SK-N-SH (cell line): ENCODE measurements at regions not wholly inside any gene's neighbourhood (a gene's known extent, or its start where the extent isn't known, plus 50 kb on each side); places are given as distances from the start of the nearest gene placed in this dataset.

Experiments
- CTCF ChIA-PET: fragments of 300-600, 350-600 bp; formaldehyde crosslinking; extraction: SDS; loops from one replicate; lab custom pipeline; 2021; lab: Yijun Ruan, JAX
- POLR2A ChIA-PET: fragments of 350-600 bp; sonication (Branson Sonifier 250); formaldehyde crosslinking; extraction: SDS; loops from one replicate; lab custom pipeline; 2020; ENCODE audit warnings: antibody characterized with exemption, inconsistent platforms; lab: Yijun Ruan, JAX
- DNase-seq: peaks from one replicate; pipeline ENCODE4 v3.0.0; 2012
- H2AFZ ChIP-seq: fragments of 200-600 bp; sonication (generic); 2 replicates; pipeline ENCODE4 v1.8.1; 2016; ENCODE audit warnings: antibody characterized with exemption, mild to moderate bottlenecking, low read depth
- H3F3A ChIP-seq: fragments of 200-600 bp; sonication (generic); replicated peaks from 2 replicates; pipeline ENCODE3; 2016; ENCODE audit warnings: antibody characterized with exemption, mild to moderate bottlenecking; ENCODE audit not compliant: insufficient read depth
- H3K27ac ChIP-seq, 2 experiments: fragments of 200-500 bp in 1 of 2; fragments of 200-600 bp in 1 of 2; sonication (Bioruptor generic) in 1 of 2; sonication (generic), shearing (Covaris generic) in 1 of 2; 2 replicates each; pipeline versions ENCODE4 v1.5.1 to v1.6.1; 2014 to 2016; ENCODE audit warnings: low read depth in 2 of 2, inconsistent platforms in 1 of 2, low read length in 1 of 2, mild to moderate bottlenecking in 1 of 2, mixed read lengths in 1 of 2
- H3K27me3 ChIP-seq: fragments of 200-600 bp; sonication (generic), shearing (Covaris generic); 2 replicates; pipeline ENCODE4 v1.6.1; 2016; ENCODE audit warnings: mixed run types; ENCODE audit not compliant: insufficient read depth
- H3K36me3 ChIP-seq, 2 experiments: fragments of 200-500 bp in 1 of 2; fragments of 200-600 bp in 1 of 2; sonication (Bioruptor generic) in 1 of 2; sonication (generic) in 1 of 2; replicated peaks in 1 of 2; 2 replicates each; pipeline versions ENCODE3 to v1.5.1; 2014 to 2016; ENCODE audit warnings: low read length in 1 of 2, mild to moderate bottlenecking in 1 of 2; ENCODE audit not compliant: insufficient read depth in 2 of 2, control insufficient read depth in 1 of 2
- H3K4me1 ChIP-seq, 2 experiments: fragments of 200-500 bp in 1 of 2; fragments of 200-600 bp in 1 of 2; sonication (Bioruptor generic) in 1 of 2; sonication (generic), shearing (Covaris generic) in 1 of 2; 2 replicates each; pipeline versions ENCODE4 v1.5.1 to v1.6.1; 2014 to 2016; ENCODE audit warnings: low read depth in 1 of 2, low read length in 1 of 2, mixed run types in 1 of 2; ENCODE audit not compliant: insufficient read depth in 2 of 2, control insufficient read depth in 1 of 2
- H3K4me2 ChIP-seq: fragments of 200-600 bp; sonication (generic), shearing (Covaris generic); 2 replicates; pipeline ENCODE4 v1.6.1; 2017; ENCODE audit warnings: mixed run types
- H3K4me3 ChIP-seq, 2 experiments: fragments of 200-500 bp in 1 of 2; fragments of 200-600 bp in 1 of 2; sonication (Bioruptor generic) in 1 of 2; sonication (generic), shearing (Covaris generic) in 1 of 2; 2 replicates each; pipeline versions ENCODE4 v1.5.1 to v1.8.1; 2014 to 2016; ENCODE audit warnings: low read depth in 2 of 2, inconsistent platforms in 1 of 2, low read length in 1 of 2, mild to moderate bottlenecking in 1 of 2, mixed read lengths in 1 of 2, moderate library complexity in 1 of 2
- H3K79me2 ChIP-seq: fragments of 200-600 bp; sonication (generic); 2 replicates; pipeline ENCODE4 v1.8.1; 2017; ENCODE audit warnings: mild to moderate bottlenecking; ENCODE audit not compliant: insufficient read depth
- H3K9ac ChIP-seq: fragments of 200-600 bp; sonication (generic); 2 replicates; pipeline ENCODE4 v1.6.1; 2017; ENCODE audit warnings: mixed run types
- H3K9me2 ChIP-seq: fragments of 200-600 bp; sonication (generic); 2 replicates; pipeline ENCODE4 v1.6.1; 2017; ENCODE audit warnings: mixed run types
- H3K9me3 ChIP-seq: fragments of 200-600 bp; sonication (generic); 2 replicates; pipeline ENCODE4 v1.6.1; 2017; ENCODE audit warnings: mixed run types, mild to moderate bottlenecking, moderate library complexity
- H4K20me1 ChIP-seq: fragments of 200-600 bp; sonication (generic); 2 replicates; pipeline ENCODE4 v1.6.1; 2017; ENCODE audit warnings: mild to moderate bottlenecking, mixed run types; ENCODE audit not compliant: insufficient read depth
- ELF1 ChIP-seq: IDR thresholded peaks from 2 replicates; pipeline ENCODE4 v1.4.0; 2012
- EP300 ChIP-seq, 2 experiments: IDR thresholded peaks; 2 replicates each; pipeline versions ENCODE4 v1.4.0 to v1.6.1; 2012; ENCODE audit warnings: borderline replicate concordance in 1 of 2, low read depth in 1 of 2, low read length in 1 of 2
- FOXM1 ChIP-seq: IDR thresholded peaks from 2 replicates; pipeline ENCODE4 v1.4.0; 2012; ENCODE audit warnings: low read depth, mild to moderate bottlenecking
- GATA2 ChIP-seq: sonication (generic); formaldehyde crosslinking; IDR thresholded peaks from 2 replicates; pipeline ENCODE4 v1.5.0; 2020; ENCODE audit warnings: mild to moderate bottlenecking, missing genetic modification reagents
- NFIC ChIP-seq: IDR thresholded peaks from 2 replicates; pipeline ENCODE4 v1.4.0; 2012; ENCODE audit warnings: borderline replicate concordance
- RAD21 ChIP-seq: IDR thresholded peaks from 2 replicates; pipeline ENCODE4 v1.6.1; 2012; ENCODE audit warnings: mild to moderate bottlenecking, low read length
- RXRA ChIP-seq: IDR thresholded peaks from 2 replicates; pipeline ENCODE4 v1.4.0; 2012; ENCODE audit warnings: low read depth, mild to moderate bottlenecking, borderline replicate concordance
- SIN3A ChIP-seq: IDR thresholded peaks from 2 replicates; pipeline ENCODE4 v1.6.1; 2012; ENCODE audit warnings: low read depth, mild to moderate bottlenecking, low read length, moderate library complexity, borderline replicate concordance
- TAF1 ChIP-seq: IDR thresholded peaks from 2 replicates; pipeline ENCODE4 v1.6.1; 2012; ENCODE audit warnings: low read depth, mild to moderate bottlenecking, low read length, moderate library complexity, borderline replicate concordance
- TCF12 ChIP-seq: IDR thresholded peaks from 2 replicates; pipeline ENCODE4 v1.4.0; 2012
- TEAD4 ChIP-seq: IDR thresholded peaks from 2 replicates; pipeline ENCODE4 v1.4.0; 2012; ENCODE audit warnings: mild to moderate bottlenecking, borderline replicate concordance; ENCODE audit not compliant: insufficient read depth
- YY1 ChIP-seq: IDR thresholded peaks from 2 replicates; pipeline ENCODE4 v1.4.0; 2012; ENCODE audit warnings: low read depth, mild to moderate bottlenecking
- WGBS: methylation state at CpG from one replicate; pipeline ENCODE4 v1.1.6; 2017; ENCODE audit warnings: low lambda C conversion rate; 5-methylcytosine and 5-hydroxymethylcytosine counted together
- TF ChIP-seq, protein P1 (sequence below): IDR thresholded peaks from 2 replicates; pipeline ENCODE4 v1.4.0; 2012; ENCODE audit warnings: low read depth, borderline replicate concordance
- TF ChIP-seq, protein P2 (sequence below): IDR thresholded peaks from 2 replicates; pipeline ENCODE4 v1.4.0; 2012; ENCODE audit warnings: low read depth
- TF ChIP-seq, protein P3 (sequence below): IDR thresholded peaks from 2 replicates; pipeline ENCODE4 v1.6.1; 2012; ENCODE audit warnings: mild to moderate bottlenecking, low read depth, low read length, moderate library complexity
- TF ChIP-seq, protein P4 (sequence below): fragments of 200-600 bp; sonication (generic); IDR thresholded peaks from 2 replicates; pipeline ENCODE4 v1.6.1; 2017; ENCODE audit warnings: antibody characterized with exemption, mild to moderate bottlenecking, moderate library complexity
- TF ChIP-seq, protein P5 (sequence below): IDR thresholded peaks from 2 replicates; pipeline ENCODE4; 2012

DNA sequence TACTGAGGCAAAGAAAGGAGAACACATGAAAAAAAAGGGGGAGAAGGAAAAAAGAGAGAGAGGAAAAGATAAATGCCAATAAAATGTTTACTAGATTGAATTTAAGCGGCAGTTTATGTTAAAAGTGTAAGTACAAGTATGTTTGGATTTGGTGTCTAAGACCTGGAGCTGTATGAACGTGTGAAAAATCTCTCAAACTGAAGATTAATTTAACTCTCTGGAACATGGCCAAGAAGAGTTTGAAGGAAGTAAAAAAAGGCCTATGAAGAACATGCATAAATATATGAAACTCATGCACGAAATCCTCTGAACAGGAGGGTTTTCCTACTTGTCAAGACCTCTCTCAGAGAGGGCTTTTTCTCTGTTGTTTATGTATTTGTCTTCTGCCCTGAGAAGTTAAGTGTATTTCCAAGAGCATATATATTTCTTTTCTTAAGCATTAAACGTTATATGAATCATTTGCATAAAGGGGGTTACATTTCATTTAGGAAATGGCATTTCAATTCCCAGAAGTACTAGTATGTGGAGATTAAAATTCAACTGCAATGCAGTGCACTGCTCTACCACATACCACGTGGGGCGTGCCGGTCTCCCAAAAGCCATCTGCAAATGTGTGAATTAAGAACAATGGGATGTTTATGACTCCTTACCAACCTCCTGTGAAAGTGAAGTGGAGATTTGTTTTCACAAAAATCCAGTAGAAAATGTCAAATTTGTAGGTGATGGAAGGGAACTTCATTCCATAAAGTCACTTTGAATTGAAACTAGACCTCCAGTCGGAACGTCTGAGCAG is 281.1 kb upstream of the TRIB2 start:
- ChIA-PET POLR2A (no interaction called here), CTCF (interaction anchor here (1.3 kb wide), 1 partner anchor 16 kb away, joined by 3 read pairs; no protein-coding TSS in a partner anchor)
- Histone ChIP-seq H3K4me1 (peaks cover 0 to 14% of the 10 kb centered on the region in 2 experiments; a peak in 1 of 4 replicates), H2AFZ (no peak overlapping the region), H4K20me1 (no peaks in the 10 kb centered on the region), H3K27ac (no peak overlapping the region), H3F3A (peaks cover 11% of the 10 kb centered on the region), H3K79me2 (no peaks in the 10 kb centered on the region), H3K36me3 (no peaks in the 10 kb centered on the region)
- no peak for DNase-seq
- TF ChIP-seq, protein P1, sequence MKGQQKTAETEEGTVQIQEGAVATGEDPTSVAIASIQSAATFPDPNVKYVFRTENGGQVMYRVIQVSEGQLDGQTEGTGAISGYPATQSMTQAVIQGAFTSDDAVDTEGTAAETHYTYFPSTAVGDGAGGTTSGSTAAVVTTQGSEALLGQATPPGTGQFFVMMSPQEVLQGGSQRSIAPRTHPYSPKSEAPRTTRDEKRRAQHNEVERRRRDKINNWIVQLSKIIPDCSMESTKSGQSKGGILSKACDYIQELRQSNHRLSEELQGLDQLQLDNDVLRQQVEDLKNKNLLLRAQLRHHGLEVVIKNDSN: no peak
- TF ChIP-seq, protein P2, sequence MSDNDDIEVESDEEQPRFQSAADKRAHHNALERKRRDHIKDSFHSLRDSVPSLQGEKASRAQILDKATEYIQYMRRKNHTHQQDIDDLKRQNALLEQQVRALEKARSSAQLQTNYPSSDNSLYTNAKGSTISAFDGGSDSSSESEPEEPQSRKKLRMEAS: no peak
- no peak for TF ChIP-seq ELF1
- no peak for TF ChIP-seq EP300 (IDR thresholded peaks at IDR 0.05; ENCODE audit: borderline replicate concordance in 1 of 2, low read depth in 1 of 2, low read length in 1 of 2)
- TF ChIP-seq RXRA: no peak
- TF ChIP-seq FOXM1: no peak
- TF ChIP-seq TAF1: no peak
- TF ChIP-seq YY1: no peak
- TF ChIP-seq, protein P3, sequence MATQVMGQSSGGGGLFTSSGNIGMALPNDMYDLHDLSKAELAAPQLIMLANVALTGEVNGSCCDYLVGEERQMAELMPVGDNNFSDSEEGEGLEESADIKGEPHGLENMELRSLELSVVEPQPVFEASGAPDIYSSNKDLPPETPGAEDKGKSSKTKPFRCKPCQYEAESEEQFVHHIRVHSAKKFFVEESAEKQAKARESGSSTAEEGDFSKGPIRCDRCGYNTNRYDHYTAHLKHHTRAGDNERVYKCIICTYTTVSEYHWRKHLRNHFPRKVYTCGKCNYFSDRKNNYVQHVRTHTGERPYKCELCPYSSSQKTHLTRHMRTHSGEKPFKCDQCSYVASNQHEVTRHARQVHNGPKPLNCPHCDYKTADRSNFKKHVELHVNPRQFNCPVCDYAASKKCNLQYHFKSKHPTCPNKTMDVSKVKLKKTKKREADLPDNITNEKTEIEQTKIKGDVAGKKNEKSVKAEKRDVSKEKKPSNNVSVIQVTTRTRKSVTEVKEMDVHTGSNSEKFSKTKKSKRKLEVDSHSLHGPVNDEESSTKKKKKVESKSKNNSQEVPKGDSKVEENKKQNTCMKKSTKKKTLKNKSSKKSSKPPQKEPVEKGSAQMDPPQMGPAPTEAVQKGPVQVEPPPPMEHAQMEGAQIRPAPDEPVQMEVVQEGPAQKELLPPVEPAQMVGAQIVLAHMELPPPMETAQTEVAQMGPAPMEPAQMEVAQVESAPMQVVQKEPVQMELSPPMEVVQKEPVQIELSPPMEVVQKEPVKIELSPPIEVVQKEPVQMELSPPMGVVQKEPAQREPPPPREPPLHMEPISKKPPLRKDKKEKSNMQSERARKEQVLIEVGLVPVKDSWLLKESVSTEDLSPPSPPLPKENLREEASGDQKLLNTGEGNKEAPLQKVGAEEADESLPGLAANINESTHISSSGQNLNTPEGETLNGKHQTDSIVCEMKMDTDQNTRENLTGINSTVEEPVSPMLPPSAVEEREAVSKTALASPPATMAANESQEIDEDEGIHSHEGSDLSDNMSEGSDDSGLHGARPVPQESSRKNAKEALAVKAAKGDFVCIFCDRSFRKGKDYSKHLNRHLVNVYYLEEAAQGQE: no peak
- TF ChIP-seq, protein P4, sequence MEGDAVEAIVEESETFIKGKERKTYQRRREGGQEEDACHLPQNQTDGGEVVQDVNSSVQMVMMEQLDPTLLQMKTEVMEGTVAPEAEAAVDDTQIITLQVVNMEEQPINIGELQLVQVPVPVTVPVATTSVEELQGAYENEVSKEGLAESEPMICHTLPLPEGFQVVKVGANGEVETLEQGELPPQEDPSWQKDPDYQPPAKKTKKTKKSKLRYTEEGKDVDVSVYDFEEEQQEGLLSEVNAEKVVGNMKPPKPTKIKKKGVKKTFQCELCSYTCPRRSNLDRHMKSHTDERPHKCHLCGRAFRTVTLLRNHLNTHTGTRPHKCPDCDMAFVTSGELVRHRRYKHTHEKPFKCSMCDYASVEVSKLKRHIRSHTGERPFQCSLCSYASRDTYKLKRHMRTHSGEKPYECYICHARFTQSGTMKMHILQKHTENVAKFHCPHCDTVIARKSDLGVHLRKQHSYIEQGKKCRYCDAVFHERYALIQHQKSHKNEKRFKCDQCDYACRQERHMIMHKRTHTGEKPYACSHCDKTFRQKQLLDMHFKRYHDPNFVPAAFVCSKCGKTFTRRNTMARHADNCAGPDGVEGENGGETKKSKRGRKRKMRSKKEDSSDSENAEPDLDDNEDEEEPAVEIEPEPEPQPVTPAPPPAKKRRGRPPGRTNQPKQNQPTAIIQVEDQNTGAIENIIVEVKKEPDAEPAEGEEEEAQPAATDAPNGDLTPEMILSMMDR: no peak
- TF ChIP-seq TCF12: no peak
- TF ChIP-seq RAD21: no peak
- no peak for TF ChIP-seq SIN3A
- TF ChIP-seq, protein P5, sequence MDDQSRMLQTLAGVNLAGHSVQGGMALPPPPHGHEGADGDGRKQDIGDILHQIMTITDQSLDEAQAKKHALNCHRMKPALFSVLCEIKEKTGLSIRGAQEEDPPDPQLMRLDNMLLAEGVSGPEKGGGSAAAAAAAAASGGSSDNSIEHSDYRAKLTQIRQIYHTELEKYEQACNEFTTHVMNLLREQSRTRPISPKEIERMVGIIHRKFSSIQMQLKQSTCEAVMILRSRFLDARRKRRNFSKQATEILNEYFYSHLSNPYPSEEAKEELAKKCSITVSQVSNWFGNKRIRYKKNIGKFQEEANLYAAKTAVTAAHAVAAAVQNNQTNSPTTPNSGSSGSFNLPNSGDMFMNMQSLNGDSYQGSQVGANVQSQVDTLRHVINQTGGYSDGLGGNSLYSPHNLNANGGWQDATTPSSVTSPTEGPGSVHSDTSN: no peak
- no peak for TF ChIP-seq GATA2 (CRISPR knock-in tag)
- no peak for TF ChIP-seq TEAD4
- TF ChIP-seq NFIC: no peak
- TF ChIP-seq, all 33 proteins: peak for 0
- H3K9me2 ChIP-seq: no peaks in the 10 kb centered on the region
- no peaks in the 10 kb centered on the region for H3K27me3 ChIP-seq
- no peaks in the 10 kb centered on the region for H3K9me3 ChIP-seq
- no peak overlapping the region for H3K4me3 ChIP-seq
- no peak overlapping the region for H3K9ac ChIP-seq
- WGBS: 88% methylated on average over 9 of the region's 9 CpGs
- no peak overlapping the region for H3K4me2 ChIP-seq
